H4 (cell line): ENCODE measurements at regions not wholly inside any gene's neighbourhood (a gene's known extent, or its start where the extent isn't known, plus 50 kb on each side); places are given as distances from the start of the nearest gene placed in this dataset.
A peak's percentile ranks its signal among the peaks of the same experiment; 100 is the strongest.

ENCODE experiments used
- DNase-seq: peaks from one replicate; pipeline ENCODE4 v3.0.0-alpha.2; 2015; ENCODE audit warnings: low spot score

DNA sequence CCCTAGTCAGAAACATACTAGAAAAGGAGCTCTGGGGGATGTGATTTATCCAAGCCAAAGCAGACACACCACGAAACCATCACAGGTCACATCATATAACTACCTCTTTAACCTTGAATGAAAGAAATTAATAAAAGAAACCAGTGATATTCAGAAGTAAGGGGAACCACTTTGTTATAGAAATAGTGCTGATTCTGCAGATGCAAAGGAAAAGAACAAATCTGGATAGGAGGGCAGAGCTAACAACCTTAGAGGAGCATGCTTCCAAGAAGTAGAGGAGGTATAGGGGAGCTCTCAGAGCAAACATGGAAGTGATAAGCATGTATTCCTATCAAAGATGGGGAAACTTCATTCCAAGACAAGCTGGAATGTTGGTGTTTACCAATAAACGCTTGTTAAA lies 117.0 kb upstream of the MDM1 start:
- no peak for DNase-seq

GRCh38 chr12:68450947-68451260 lies 118.7 kb upstream of the MDM1 start:
- no peak for DNase-seq

DNA sequence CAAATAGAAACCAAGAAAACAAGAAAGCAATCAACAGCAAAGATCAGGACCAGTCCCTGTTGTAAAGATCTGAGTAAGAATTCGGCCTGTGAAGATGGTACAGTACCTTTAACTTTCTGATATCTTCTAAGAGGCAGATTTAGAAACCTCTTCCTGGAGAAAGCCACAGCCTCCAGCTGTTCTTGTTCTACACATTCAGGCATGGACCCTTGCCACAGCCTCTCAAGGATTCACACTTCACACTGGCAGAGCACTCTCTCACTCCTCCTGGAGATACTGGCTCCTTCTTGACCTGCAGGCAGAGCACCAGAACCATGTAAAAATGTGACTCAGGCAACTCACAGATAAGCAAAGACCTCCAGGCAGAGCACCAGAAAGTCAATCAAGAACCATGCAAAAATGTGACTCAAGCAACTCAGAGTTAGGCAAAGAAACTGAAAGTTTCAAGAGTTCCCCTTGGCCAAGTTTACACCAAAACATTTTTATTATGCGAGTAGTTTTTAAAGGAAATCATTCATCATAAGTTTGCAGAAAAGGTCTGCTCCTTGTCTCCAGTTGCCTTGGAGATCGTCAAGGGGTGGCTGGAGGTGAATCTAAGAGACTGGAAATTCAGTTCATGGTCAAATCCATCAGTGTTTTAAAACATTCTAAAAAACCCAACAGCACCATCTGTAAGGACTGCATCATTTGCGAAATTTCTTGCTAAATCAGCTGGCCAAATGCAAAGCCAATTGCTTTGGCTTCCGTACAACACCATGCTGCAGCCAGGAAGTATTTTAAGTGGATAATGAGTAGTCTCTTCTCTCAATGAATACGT lies 119.3 kb upstream of the MDM1 start:
- peak; percentile 39 for DNase-seq

DNA sequence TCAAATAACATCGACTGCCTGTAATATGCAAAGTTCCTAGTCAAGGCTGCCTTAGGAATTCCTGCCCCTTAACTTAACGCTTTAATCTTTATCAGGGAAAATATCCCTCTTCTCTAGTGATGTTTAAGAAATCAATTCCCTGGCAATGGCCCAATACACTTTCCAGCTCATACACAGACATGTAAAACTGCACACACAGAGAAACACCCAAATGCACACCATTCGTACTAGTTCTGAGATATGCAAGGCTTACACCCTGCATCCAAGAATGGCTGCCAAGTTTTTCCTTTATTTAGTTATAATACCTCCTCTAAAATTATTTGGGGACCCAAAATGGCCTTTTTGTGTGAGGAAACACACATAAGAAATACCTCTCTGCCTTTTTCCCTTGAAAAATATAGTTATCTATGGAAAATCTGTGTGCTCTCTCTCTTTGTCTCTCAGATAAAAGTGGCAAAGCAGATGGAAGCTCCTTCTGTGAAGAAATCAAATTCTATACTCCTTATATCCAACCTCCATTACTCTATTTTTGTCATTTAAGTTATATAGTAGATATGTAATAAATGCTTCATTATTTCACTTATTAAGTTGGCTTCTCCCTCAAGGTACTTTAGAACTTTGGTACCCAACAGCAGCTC lies 120.0 kb upstream of the MDM1 start:
- no peak for DNase-seq

DNA sequence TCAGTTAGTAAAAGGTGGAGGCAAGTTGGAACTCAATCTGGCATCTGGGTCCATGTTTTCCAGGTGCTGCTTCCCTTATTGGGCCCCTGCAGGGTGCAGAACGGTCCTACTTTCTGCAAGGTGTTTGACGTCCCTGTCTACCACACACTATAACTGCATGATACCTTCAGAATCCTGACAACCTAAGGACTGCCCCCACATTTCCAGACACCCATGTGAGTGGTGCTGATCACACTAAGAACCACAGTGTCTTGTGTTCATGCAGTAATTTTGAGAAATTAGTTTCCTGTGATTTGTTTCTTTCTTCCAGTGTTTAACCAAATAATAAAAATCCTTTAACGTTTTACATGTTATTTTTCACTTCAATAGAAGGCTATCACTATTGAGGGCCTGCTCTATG lies 121.1 kb upstream of the MDM1 start:
- DNase-seq, result no peak

- DNase-seq, result no peak
These were observed 121.7 kb upstream of the MDM1 start for GRCh38 chr12:68453876-68454275.

GRCh38 chr12:68454892-68455291 lies 122.7 kb upstream of the MDM1 start:
- DNase-seq, result no peak

DNA sequence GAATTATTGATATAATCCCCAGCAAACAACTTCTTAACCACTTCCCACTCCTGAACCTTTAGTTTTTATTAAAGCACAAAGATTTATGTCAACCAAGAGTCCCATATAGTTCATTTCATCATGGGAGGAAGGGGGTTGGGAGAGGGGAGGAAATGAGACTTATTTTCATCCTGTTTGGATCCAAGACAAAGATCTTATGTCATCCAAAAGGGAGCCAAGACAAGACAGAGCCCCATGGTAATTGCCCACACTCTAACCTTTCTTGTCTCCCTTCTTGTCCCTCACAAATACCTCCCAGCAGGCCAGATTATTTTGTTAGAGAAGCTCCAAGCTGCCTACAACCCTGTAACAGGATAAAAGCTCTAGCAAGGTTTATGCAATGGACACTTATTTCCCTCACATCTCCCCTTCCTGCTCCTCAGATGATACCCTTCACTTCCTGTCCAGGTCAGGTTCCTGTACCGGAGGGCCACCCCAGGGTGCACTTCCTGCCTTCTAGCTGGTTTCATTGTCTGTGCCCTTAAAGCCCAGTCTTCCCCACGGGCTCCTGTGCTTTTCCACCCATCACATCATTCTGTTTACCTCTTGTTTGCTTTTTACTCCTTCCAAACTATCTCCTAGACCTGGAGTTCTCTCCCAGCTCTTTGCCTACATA lies 123.7 kb upstream of the MDM1 start:
- no peak for DNase-seq

GRCh38 chr12:68458866-68459265 lies 126.7 kb upstream of the MDM1 start:
- DNase-seq, result no peak

GRCh38 chr12:68460236-68460635 lies 128.1 kb upstream of the MDM1 start:
- no peak for DNase-seq

GRCh38 chr12:68461645-68462044 lies 129.5 kb upstream of the MDM1 start:
- no peak for DNase-seq

GRCh38 chr12:68462803-68463202 lies 130.6 kb upstream of the MDM1 start:
- DNase-seq, result no peak

DNA sequence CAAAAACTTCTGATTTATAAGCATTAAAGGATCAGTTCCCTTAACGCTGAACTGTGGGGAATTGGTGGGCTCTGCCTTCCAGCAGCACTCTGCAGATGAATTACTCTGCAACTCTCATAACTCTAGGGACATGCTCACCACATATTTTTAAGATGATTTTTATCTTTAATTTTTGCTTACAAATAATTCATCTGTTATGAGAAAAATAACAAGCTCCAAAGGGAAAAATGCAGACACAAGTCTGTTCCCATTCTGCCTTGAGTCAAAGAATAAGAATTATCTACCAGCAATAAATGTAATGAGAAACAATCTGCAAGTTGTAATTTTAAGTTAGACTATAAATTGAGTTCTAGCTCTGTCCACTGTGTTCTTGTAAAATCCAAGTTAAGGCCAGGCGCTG lies 133.1 kb upstream of the MDM1 start:
- no peak for DNase-seq

DNA sequence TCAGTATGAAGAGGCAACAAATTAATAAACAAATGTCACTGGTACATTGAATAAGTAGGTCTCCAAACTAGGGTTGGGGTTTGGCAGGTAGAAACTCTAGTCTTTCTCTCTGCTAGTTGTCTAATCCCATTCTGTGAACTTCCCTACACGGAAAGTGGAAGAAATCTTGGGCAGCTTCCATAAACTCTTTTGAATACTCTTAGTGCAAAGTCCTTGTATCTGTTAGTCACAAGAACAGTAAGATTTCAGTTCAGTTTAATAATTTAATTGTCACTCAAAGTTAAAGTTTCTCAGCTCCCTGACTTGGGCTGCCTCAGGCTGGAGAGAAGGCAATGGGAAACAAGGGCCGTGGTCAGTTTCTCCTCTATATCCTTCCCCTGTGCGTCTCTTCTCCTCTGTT lies 135.4 kb upstream of the MDM1 start:
- DNase-seq, result no peak

- no peak for DNase-seq
These were observed 135.9 kb upstream of the MDM1 start for GRCh38 chr12:68468036-68468435.

- DNase-seq, result no peak
These were observed 137.0 kb upstream of the MDM1 start for GRCh38 chr12:68469113-68469512.

DNA sequence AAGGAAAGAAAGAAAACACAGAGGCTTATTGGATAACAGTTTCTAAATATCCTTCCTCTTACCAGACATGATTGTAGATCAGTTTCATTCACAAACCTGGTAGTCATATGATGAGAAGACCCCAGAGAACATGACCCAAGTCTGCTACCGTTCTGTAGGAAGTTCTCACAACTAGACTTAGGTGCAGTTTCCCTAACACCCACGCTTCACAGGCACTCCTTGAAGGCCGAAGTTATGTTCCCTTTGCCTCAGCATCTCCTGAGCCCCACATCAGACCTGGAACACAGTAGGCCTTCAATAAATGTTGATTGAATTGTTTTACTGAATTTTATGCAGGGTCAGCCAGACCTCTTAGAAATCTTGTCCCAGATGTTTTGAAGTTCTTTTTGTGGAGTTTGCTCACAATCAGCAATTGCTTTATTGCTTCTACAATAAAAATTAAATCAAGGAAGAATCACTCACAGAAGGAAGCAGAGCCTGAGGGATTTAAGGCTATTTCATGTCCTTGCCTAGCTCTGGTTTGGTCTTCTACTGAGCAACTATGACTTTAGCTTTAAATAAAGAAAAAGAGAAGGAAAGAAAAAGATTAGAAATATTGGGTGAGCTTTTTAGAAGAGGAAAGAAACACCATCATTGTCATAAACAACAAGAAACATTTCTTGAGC lies 138.6 kb upstream of the MDM1 start:
- no peak for DNase-seq

- no peak for DNase-seq
These were observed 136.1 kb upstream of the RAP1B start for GRCh38 chr12:68474467-68475204.

DNA sequence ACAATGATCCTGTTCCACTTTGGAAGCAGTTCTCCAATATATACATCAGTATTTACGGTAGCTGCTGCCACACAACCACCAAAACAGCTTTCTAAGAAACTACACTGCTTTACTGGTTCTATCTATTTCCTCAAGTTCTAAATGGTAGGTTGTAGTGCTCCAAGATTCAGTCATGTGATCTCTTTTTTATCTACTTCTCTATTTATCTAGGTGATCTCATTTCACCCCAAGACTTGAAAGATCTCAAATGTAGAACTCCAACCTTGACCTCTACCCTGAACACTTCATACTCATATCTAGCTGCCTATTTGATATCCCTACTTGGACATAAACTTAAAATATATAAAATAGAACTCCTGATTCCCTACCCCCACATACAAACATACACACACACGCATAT lies 133.9 kb upstream of the RAP1B start:
- DNase-seq, result no peak

DNA sequence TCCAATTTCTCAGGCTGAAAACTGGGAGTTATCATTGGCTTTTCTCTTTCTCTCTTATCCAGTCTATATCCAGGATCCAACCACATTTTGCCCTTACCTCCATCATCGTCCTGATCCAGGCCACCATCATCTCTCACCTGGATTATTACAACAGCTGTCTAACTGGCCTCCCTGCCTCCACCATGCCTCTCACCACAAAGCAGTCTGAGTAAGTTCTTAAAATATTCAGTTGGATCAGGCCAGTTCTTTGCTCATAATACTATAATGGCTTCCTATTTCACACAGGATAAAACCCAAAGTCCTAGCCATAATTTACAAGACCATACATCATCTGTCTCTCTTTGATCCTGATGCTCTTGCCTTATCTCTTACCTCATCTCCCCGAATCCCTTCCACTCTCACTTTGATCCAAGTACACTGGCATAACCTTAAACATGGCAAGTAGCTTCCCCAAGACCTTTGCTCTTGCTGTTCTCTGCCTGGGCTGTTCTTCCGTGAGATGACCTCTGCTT lies 133.4 kb upstream of the RAP1B start:
- DNase-seq, result no peak

DNA sequence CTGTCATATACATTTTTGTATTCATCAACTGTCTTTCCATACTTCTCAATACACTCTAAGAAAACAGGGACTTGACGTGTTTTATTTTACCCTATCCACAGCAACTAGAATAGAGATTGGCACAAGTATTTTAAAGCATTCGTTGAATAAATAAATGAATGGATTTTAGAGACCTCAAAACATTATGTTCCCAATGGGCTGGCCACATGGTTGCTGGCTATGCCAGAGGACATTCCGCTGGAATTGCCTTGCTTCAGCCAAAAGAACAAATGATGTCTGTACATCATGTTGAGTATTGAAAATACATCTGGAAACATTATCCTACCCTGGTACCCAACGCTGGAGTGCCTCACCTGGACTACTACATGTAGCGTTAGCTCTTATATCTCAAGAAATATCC lies 132.8 kb upstream of the RAP1B start:
- no peak for DNase-seq
